Stimulated activated memory B cell treated with anti-CD40 and anti-IgM and Interleukin-4, amounts not matched to agents 10 μg/mL and 1 μg/mL and 100 μg/mL, for 72 hours (primary cell): ENCODE measurements at regions not wholly inside any gene's neighbourhood (a gene's known extent, or its start where the extent isn't known, plus 50 kb on each side); places are given as distances from the start of the nearest gene placed in this dataset.
A peak's percentile ranks its signal among the peaks of the same experiment; 100 is the strongest.

Experiments
- ATAC-seq: fragments of 150-1000 bp; cut with Tn5 transposase; 2 replicates; pipeline ENCODE4 v1.10.0; 2021
- H3K27ac Mint-ChIP-seq: one replicate; pipeline ENCODE4 v1.8.0; 2022; ENCODE audit warnings: mild to moderate bottlenecking, mixed read lengths
- H3K27me3 Mint-ChIP-seq: one replicate; pipeline ENCODE4 v1.8.0; 2022; ENCODE audit warnings: mixed read lengths
- H3K36me3 Mint-ChIP-seq: one replicate; pipeline ENCODE4 v1.8.0; 2022; ENCODE audit warnings: mixed read lengths
- H3K4me1 Mint-ChIP-seq: one replicate; pipeline ENCODE4 v1.8.0; 2022; ENCODE audit warnings: mixed read lengths
- H3K4me3 Mint-ChIP-seq: one replicate; pipeline ENCODE4 v1.8.0; 2022; ENCODE audit warnings: mild to moderate bottlenecking, moderate library complexity, mixed read lengths
- H3K9me3 Mint-ChIP-seq: one replicate; pipeline ENCODE4 v1.8.0; 2022; ENCODE audit warnings: mixed read lengths

DNA sequence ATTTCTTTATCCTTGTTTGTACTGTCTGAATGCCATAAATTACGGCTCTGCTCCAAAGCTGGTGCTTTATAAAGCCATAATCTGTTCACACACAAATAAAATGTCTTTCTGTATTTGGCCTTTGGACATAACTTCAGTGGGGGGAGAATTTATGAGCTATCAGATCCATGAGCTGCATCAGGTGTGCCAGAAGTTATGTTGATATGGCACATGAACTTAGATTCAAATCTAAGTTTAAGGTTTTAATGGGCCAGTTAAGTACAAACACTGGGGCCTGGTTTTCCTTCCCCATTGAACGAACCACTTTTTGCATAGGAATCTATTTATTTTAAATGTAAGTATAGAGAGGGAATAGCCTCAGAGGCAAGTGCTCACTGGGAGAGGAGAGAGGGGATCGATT, 239.9 kb downstream of the NFKBIZ start:
- no peak overlapping the region for H3K27ac Mint-ChIP-seq
- no peaks in the 10 kb centered on the region for H3K9me3 Mint-ChIP-seq
- H3K27me3 Mint-ChIP-seq = no peaks in the 10 kb centered on the region
- peaks cover 25% of the 10 kb centered on the region for H3K4me1 Mint-ChIP-seq
- H3K36me3 Mint-ChIP-seq = no peaks in the 10 kb centered on the region
- no peak overlapping the region for H3K4me3 Mint-ChIP-seq
- no peak for ATAC-seq

DNA sequence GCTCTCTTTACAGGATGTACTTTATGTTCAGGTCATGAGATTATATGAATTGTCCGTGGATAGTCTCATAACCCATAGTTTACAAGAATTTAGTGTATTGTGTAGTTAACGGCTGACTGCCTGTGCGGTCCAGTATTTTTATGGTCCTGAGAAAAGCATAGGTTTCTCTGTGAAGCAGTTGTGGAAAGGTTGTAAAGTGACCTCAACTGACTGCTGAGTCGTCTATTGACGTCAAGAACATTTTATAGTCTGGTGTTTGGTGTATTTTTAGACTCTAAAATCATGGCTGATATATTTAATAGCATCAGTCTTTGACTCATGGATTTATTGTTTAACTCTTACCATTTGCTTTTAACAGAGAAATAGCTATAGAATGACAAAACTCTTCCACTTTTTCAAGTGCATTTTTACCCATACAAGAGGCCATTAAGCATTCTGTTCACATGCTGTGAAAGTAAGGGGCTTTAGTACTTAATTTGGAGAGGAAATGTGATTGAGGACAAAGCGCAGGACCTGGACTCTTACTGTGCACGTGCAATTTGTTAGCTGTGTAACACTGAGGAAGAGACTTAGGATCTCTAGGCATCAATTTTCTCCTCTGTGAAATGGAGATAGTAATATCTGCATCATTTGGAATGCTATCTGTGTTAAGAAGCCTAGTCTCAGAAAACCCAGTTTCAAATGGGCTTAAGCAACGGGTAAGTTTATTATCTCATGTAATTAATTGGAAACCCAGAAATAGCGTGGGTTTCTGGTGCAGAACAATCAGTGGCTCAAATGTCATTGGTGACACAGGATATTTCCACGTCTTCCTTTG, 240.8 kb downstream of the NFKBIZ start:
- Mint-ChIP-seq H3K9me3 (no peaks in the 10 kb centered on the region), H3K27ac (no peak overlapping the region), H3K4me1 (peaks cover 20% of the 10 kb centered on the region), H3K36me3 (no peaks in the 10 kb centered on the region), H3K4me3 (no peak overlapping the region), H3K27me3 (no peaks in the 10 kb centered on the region)
- no peak for ATAC-seq

DNA sequence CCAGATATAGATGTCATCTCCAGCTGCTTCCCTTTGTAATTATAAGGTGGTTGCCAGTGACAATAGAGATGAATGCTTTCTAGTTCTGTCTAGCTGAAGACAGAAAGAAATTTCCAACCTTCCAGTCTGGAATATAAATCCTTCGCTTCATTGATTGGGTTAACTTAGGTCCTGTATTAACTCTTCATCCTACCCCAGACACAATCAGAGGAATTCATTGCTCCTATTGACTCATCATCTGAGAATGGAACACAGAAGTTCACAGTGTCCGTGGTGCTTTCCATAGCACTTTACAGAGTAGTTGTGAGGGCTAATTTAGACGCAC, 241.4 kb downstream of the NFKBIZ start:
- Mint-ChIP-seq H3K9me3 (no peaks in the 10 kb centered on the region), H3K36me3 (no peaks in the 10 kb centered on the region), H3K27ac (no peak overlapping the region), H3K4me3 (no peak overlapping the region), H3K27me3 (no peaks in the 10 kb centered on the region), H3K4me1 (peaks cover 20% of the 10 kb centered on the region)
- ATAC-seq = no peak

DNA sequence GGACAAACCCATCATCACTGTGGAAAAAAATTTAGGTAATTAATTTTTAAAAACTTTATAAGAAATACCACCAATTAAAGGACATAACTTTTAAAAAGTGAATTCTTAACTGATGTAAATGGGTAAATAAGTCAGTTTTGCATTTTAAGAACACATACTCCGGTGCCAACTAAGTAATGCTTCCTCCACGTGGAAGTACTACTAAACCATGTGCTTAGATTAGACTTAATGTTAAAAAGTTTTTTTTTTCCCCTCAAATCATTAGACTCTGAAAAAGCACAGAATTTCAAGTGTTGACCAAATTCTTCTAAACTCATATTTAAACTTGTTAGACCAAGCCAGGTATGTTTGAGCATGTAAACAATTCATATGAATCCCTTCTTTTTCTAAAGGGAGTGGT, 242.0 kb downstream of the NFKBIZ start:
- no peaks in the 10 kb centered on the region for H3K27me3 Mint-ChIP-seq
- H3K4me3 Mint-ChIP-seq = no peak overlapping the region
- no peaks in the 10 kb centered on the region for H3K9me3 Mint-ChIP-seq
- ATAC-seq = no peak
- H3K27ac Mint-ChIP-seq = no peak overlapping the region
- H3K4me1 Mint-ChIP-seq = peaks cover 23% of the 10 kb centered on the region
- no peaks in the 10 kb centered on the region for H3K36me3 Mint-ChIP-seq

DNA sequence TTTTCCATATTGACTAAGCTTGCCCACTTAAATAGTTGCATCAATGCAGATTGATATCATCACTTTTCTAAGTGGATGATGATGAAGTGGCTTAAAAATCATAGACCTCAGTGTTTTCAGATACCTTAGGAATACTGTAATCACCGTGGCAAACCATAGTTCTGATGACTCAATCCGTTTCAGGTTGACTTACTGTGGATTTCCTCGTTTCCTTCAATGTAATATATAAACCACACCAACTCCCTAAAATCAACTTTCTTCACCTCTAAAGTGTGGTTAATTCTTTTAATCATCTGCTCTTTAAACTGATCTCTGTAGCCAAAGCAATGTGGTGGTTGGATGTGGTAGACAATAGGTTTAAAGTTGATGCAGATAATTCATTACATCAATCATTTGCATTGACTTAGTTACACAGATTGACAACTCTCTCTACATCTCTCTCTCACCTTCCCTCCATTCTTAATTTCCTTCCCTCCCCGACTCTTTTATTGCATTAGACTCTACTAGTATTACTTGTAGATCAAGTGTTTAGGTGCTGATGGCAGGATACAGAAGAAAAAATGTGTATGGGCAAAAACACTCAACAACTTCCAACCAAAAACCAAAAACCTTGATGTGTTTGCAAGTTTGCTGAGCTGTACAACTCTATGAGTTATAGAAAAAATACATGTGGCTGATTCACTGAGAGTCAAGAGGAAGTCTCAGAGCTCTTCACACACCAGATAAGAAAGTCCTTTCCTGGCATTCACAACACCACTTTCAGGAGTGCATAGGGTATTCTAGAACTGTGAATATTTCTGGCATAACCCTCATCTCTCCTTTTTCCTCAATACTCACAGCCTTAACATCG, 243.5 kb downstream of the NFKBIZ start:
- H3K27me3 Mint-ChIP-seq = no peaks in the 10 kb centered on the region
- H3K9me3 Mint-ChIP-seq = no peaks in the 10 kb centered on the region
- ATAC-seq = no peak
- H3K36me3 Mint-ChIP-seq = no peaks in the 10 kb centered on the region
- no peak overlapping the region for H3K4me3 Mint-ChIP-seq
- peaks cover 29% of the 10 kb centered on the region for H3K4me1 Mint-ChIP-seq
- H3K27ac Mint-ChIP-seq = no peak overlapping the region

DNA sequence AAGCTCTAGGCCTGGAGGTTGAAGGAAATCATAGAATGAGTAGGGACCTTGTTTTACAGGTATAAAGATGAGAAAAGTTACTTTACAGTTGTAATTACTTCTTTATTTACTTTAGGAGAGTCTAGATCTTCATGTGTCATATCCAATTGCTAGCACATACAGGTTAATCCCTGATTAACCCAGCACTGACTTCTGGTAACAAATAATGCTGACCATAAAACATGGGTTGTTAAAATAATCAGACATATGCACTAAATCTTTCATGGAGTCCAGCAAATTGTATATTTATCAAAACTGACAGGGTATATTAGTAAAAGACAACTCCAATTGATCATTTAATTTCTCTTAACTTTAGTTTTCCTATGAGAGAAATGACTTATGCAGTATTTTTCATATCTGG, 245.2 kb downstream of the NFKBIZ start:
- peaks cover 29% of the 10 kb centered on the region for H3K4me1 Mint-ChIP-seq
- H3K9me3 Mint-ChIP-seq = no peaks in the 10 kb centered on the region
- H3K27me3 Mint-ChIP-seq = no peaks in the 10 kb centered on the region

DNA sequence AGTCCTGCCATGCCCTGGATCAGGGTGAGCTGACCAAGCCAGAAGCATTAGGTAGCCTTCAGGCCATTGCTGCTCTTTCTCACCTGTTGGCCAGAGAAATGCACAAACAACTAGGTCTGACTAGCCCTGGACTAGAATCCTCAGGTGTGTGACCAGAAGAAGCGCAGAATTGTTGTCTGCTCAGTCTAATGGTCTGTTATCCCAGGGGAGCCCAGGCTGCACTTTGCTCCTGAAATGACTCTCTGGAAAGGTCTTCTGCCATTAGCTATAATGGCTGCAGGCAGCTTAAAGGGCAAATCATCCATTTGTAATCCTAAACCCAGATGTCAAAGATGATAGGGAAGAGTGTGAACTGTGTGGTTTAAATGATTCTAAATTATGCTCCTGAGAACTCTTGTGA, 246.1 kb downstream of the NFKBIZ start:
- Mint-ChIP-seq H3K27ac (no peak overlapping the region), H3K4me3 (no peak overlapping the region), H3K27me3 (no peaks in the 10 kb centered on the region), H3K4me1 (peaks cover 29% of the 10 kb centered on the region), H3K9me3 (no peaks in the 10 kb centered on the region), H3K36me3 (no peaks in the 10 kb centered on the region)
- no peak for ATAC-seq

More for the DNA sequence above, 245.2 kb downstream of the NFKBIZ start:
- H3K27ac Mint-ChIP-seq = no peak overlapping the region
- no peaks in the 10 kb centered on the region for H3K36me3 Mint-ChIP-seq
- no peak overlapping the region for H3K4me3 Mint-ChIP-seq
- ATAC-seq = no peak

DNA sequence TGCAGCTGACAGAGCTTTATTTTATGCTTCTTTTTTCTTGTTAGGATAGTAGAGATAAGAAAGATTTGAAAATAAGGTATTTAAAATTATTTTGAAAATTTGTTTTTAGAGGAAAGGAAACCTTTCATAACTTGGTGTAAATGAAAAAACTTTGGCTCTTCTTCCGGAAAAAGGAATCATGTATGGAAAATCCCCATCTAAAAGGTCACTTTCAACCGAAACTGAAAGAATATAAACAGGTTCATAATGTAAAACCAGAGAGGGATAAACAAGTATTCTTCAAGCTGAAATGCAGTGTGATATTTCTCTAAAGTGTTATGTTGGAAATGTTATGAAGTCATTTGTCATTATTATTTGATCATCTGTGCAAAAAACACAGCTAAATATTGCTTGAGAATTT, 246.8 kb downstream of the NFKBIZ start:
- Mint-ChIP-seq H3K27me3 (no peaks in the 10 kb centered on the region), H3K4me1 (peaks cover 29% of the 10 kb centered on the region), H3K9me3 (no peaks in the 10 kb centered on the region), H3K4me3 (no peak overlapping the region), H3K27ac (peak overlapping the region; percentile 37), H3K36me3 (no peaks in the 10 kb centered on the region)
- no peak for ATAC-seq

DNA sequence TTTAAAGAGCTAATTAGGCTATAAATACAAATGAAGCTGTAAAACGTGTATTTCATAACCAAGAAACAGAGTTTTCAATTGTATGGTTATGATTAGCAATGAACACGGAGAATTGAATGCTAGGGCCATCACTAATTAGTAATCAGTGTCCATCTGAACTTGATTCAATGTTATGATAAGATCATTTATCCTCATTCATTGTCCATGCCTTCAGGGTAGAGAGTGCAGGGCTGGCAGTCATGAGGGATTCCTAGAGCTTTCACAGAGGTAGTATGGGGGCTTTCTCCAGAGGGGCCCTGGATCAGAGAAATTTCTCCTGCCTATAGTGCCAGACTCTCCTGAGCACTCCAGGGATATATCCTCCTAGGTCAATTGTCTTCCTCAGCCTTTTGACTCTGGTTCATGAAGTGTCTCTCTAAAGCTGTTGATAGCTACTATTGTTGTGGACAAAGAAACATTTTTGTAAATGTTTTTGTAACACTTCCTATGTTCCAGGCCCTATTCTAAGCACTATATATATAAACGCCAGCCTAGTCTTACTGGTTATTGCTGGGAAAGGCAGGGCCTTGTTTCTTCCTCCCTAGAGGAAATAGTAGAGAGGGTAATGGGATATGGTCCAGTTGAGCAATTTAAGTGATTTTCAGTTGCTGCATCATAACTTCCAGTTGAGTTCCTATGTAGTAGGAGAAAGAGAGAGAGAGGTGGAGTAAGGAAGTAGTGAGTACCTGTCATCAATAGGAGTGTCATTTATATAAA, 249.0 kb downstream of the NFKBIZ start:
- H3K4me1 Mint-ChIP-seq = peaks cover 21% of the 10 kb centered on the region
- no peaks in the 10 kb centered on the region for H3K36me3 Mint-ChIP-seq
- no peak overlapping the region for H3K27ac Mint-ChIP-seq
- no peak for ATAC-seq
- H3K4me3 Mint-ChIP-seq = no peak overlapping the region
- H3K27me3 Mint-ChIP-seq = no peaks in the 10 kb centered on the region
- H3K9me3 Mint-ChIP-seq = no peaks in the 10 kb centered on the region

DNA sequence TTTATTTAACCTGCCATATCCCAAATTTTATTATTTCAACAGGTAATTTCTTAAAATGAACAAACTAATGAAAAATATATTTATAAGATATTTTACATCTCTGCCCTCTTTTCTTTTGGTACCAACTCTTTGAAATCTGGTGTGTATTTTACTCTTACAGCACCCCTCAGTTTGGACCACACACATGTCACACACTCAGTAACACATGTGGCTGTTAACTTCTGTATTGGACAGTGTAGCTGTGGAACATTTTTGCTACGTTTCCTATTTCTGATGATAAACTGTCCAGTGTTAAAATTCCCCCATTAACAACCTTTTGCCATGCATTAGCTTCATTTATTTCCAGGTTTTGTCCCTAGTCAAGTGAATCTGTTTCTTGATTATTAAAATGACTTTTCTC, 250.6 kb downstream of the NFKBIZ start:
- Mint-ChIP-seq H3K4me1 (peaks cover 18% of the 10 kb centered on the region), H3K27ac (no peak overlapping the region), H3K9me3 (no peaks in the 10 kb centered on the region), H3K36me3 (no peaks in the 10 kb centered on the region), H3K27me3 (no peaks in the 10 kb centered on the region), H3K4me3 (no peak overlapping the region)
- ATAC-seq = no peak

DNA sequence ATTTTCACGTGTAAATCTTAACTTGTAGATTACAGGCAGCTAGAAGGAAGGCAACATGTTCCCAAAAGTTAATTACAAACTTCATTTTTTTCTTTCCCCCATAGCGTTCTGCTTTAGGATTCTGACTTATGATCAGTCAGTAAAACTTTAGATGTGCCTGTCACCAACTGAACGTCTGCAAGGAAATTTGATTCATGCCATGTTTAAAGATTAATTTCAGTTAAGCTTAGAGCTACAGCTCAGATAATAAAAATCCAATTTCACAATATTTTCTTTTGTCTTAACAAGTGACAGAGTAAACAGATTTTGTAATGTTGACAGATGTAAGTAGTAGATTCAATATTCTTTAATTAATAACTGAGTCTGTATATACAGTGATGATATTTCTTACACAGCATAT, 253.1 kb downstream of the NFKBIZ start:
- no peaks in the 10 kb centered on the region for H3K36me3 Mint-ChIP-seq
- peaks cover 7% of the 10 kb centered on the region for H3K9me3 Mint-ChIP-seq
- no peak overlapping the region for H3K27ac Mint-ChIP-seq
- no peak for ATAC-seq
- H3K27me3 Mint-ChIP-seq = no peaks in the 10 kb centered on the region
- no peak overlapping the region for H3K4me3 Mint-ChIP-seq
- peaks cover 6% of the 10 kb centered on the region for H3K4me1 Mint-ChIP-seq

DNA sequence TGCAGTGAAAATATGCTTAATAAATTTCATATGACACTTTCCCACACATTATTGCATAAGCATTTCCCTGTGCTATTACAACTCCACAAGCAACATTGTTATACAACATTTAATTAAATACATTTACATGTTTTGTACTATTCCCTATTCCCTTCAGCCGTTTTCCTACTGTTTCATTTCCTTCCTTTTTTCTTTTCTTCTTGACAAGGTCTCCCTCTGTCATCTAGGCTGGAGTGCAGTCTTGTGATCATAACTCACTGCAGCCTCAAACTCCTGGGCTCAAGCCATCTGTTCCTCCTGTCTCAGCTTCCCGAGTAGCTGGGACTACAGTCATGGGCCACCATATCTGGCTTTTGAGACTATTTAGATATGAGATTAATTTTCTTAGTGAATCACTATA, 254.7 kb downstream of the NFKBIZ start:
- H3K4me1 Mint-ChIP-seq = peaks cover 6% of the 10 kb centered on the region
- ATAC-seq = no peak
- no peak overlapping the region for H3K27ac Mint-ChIP-seq
- peaks cover 9% of the 10 kb centered on the region for H3K9me3 Mint-ChIP-seq
- H3K36me3 Mint-ChIP-seq = no peaks in the 10 kb centered on the region
- H3K27me3 Mint-ChIP-seq = no peaks in the 10 kb centered on the region
- no peak overlapping the region for H3K4me3 Mint-ChIP-seq

DNA sequence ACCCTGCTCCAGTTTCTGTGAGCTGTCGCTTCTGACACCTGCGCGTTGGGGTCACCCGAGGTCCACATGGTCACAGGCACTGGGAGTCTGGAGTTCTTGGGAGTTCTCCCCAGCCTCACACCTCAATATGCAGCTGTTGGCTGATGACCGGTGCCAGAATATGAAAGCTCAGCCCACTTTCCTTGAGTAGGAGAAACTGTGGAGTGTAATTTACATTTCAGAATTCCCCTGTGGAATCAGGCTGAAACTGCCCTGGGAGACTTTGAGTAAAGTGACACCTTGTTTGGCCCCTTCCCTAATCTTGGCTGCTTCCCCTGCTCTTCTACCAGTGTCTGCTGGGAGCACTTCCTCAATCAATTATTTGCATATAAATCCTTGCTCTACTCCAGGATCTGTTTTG, 255.9 kb downstream of the NFKBIZ start:
- ATAC-seq = no peak
- no peaks in the 10 kb centered on the region for H3K36me3 Mint-ChIP-seq
- H3K4me1 Mint-ChIP-seq = peaks cover 6% of the 10 kb centered on the region
- H3K27me3 Mint-ChIP-seq = no peaks in the 10 kb centered on the region
- peak overlapping the region; percentile 44 for H3K27ac Mint-ChIP-seq
- peaks cover 9% of the 10 kb centered on the region for H3K9me3 Mint-ChIP-seq
- H3K4me3 Mint-ChIP-seq = no peak overlapping the region

DNA sequence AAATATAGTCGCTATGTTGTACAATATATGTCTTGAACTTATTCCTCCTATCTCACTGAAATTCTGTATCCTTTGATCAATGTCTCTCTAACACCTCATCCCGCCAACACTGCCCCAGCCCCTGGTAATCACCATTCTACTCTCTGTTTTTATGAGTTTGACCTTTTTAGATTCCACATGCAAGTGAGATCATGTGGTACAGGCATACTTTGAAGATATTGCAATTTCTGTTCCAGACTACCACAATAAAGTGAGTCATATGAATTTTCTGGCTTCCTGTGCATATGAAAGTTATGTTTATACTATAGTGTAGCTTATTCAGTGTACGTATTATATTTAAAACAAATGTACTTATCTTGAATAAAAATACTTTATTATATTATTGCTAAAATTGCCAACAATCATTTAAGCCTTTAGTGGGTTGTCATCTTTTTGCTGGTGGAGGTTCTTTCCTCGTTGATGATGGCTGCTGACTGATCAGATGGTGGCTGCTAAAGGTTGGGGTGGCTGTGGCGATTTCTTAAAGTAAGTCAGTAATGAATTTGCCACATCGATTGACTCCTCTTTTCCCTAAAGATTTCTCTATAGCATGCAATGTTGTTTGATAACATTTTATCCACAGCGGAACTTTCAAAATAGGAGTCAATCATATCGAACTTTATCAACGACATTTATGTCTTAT, 257.2 kb downstream of the NFKBIZ start:
- H3K27ac Mint-ChIP-seq = no peak overlapping the region
- peaks cover 6% of the 10 kb centered on the region for H3K4me1 Mint-ChIP-seq
- H3K4me3 Mint-ChIP-seq = no peak overlapping the region
- H3K36me3 Mint-ChIP-seq = no peaks in the 10 kb centered on the region
- H3K9me3 Mint-ChIP-seq = peaks cover 9% of the 10 kb centered on the region
- no peak for ATAC-seq
- no peaks in the 10 kb centered on the region for H3K27me3 Mint-ChIP-seq

DNA sequence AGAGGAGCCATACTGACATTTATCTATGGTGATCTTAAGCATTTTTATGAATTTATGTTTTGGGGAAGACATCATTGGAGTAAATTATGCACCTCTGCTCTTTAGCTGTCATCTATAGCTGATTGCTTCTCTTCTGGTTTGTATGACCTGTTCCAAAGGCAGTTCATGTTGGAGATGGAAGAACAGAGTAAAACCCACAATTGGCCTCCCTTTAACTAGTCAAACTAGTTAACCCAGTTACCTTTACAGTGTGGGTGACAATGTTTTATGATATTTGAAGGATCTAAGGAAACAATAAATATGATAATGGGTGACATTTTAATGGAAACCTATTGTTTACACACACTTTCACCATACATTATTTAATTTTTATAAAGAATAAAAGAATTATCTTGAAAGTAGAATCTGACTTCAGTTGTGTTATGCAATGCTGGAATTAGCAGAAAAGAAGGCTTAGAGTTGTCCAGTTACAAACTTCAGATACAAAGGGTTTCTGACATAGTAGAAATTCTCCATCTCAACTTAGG, 263.5 kb downstream of the NFKBIZ start:
- H3K27ac Mint-ChIP-seq = peak overlapping the region; percentile 22
- no peaks in the 10 kb centered on the region for H3K4me1 Mint-ChIP-seq
- no peak for ATAC-seq
- no peak overlapping the region for H3K4me3 Mint-ChIP-seq
- peaks cover 5% of the 10 kb centered on the region for H3K9me3 Mint-ChIP-seq
- H3K27me3 Mint-ChIP-seq = no peaks in the 10 kb centered on the region
- no peaks in the 10 kb centered on the region for H3K36me3 Mint-ChIP-seq
